ENCODE measurements at regions not wholly inside any gene's neighbourhood (a gene's known extent, or its start where the extent isn't known, plus 50 kb on each side); places are given as distances from the start of the nearest gene placed in this dataset.

DNA sequence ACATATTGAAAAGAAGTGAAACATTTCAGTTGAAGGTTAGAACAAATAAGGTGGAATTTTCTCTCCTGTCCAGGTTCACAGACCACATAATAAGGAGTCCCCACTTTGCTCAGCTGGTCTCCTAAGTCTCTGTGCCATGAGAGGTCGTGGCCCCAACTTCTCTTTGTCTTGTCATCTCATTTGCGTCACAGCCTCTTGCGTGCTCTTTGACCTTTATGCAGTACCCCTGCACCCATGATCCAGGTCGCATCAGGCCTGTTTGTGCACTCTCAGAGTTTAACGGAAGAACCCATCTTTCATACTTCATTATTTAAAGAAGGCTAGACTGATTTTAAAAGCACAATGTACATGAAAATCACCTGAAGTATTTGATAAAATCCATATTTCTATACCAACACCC is 110.4 kb upstream of the BMP2 start:
- TF ChIP-seq, protein P1, sequence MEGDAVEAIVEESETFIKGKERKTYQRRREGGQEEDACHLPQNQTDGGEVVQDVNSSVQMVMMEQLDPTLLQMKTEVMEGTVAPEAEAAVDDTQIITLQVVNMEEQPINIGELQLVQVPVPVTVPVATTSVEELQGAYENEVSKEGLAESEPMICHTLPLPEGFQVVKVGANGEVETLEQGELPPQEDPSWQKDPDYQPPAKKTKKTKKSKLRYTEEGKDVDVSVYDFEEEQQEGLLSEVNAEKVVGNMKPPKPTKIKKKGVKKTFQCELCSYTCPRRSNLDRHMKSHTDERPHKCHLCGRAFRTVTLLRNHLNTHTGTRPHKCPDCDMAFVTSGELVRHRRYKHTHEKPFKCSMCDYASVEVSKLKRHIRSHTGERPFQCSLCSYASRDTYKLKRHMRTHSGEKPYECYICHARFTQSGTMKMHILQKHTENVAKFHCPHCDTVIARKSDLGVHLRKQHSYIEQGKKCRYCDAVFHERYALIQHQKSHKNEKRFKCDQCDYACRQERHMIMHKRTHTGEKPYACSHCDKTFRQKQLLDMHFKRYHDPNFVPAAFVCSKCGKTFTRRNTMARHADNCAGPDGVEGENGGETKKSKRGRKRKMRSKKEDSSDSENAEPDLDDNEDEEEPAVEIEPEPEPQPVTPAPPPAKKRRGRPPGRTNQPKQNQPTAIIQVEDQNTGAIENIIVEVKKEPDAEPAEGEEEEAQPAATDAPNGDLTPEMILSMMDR (IDR thresholded peaks at IDR 0.05) = no peak
- TF ChIP-seq POLR2A (IDR thresholded peaks at IDR 0.05) (no peak), POLR2AphosphoS5 (IDR thresholded peaks at IDR 0.05) (no peak)

All from suprapubic skin (tissue), 4 donors.